HG03439 (cell line): ENCODE measurements at regions not wholly inside any gene's neighbourhood (a gene's known extent, or its start where the extent isn't known, plus 50 kb on each side); places are given as distances from the start of the nearest gene placed in this dataset.

ENCODE experiments used
- ATAC-seq: cut with Tn5 transposase; IDR thresholded peaks from one replicate; pipeline ENCODE4 v1.9.1; 2021; ENCODE audit warnings: mild to moderate bottlenecking, moderate library complexity; ENCODE audit not compliant: unreplicated experiment

DNA sequence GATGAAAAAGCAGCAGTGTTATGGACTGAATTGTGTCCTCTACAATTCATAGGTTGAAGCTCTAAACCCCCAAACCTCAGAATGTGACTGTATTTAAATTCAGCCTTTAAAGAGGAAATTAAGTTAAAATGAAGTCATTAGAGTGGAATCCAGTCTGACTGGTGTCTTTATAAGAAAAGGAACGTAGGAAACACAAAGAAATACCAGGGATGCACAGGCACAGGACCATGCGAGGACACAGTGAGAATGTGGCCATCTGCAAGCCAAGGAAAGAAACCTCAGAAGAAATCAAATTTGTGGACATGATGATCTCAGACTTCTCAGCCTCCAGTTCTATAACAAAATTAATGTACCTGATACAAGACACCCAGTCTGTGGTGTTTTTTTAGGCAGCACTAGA, 971.2 kb upstream of the CDH9 start:
- ATAC-seq, result no peak

DNA sequence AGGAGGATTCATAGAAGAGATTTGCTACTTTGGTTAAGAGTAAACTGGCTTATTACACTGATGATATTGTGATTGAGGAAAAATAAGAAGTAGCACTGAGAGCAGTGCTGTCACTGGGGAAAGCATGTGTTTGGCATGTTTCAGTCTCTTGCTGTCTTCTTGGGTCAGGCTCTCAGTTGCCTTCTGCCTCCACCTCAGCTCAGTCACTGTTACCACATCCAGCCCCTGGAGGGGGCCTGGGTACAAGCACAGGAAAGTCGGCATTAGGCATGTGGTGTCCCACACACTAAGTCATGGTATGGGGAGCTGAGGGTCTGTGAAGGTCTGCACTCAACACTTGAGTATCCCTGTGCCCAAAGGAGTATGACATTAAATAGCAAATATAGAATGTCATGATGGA, 958.3 kb upstream of the CDH9 start:
- ATAC-seq, result no peak

DNA sequence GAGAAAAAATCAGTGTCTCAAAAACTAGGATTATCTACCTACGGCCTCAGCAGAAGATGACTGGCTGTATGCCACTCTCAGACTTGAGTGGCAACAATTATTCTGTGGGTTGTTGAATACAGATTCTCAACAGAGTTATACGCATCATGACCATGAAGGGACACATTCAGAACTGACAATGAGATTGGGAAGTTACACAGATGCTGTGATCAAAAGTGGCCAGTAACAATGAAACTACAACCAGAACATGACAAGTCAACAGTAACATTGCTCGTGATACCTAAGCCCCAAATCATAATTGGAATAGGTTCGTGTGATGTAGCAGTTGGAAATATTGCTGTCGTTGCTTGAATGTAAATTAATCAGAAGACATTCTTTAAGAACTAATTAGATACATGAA, 957.5 kb upstream of the CDH9 start:
- ATAC-seq, result no peak

- ATAC-seq, result no peak
Measured at GRCh38 chr5:27978322-27978721, 939.9 kb upstream of the CDH9 start.

DNA sequence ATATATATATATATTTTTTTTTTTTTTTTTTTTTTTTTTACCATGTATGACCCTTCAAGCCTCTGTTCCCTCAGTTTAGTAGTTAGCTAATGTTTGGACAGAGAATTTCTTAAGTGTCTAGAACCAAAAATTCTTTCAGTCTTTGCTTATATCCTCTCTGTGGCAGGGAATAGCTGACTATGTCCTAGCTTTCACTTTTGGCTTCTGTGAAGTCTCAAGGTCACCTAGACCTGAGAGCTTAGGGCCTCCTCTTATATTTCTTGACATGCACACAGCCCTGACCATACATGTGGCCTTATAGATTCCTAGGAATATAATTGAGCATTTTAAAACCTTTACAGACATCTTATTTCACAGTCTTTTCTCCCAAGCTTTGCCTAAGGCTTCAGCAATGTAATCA, 930.8 kb upstream of the CDH9 start:
- ATAC-seq, result no peak

GRCh38 chr5:27963050-27963783, 924.8 kb upstream of the CDH9 start:
- no peak for ATAC-seq

- ATAC-seq, result no peak
Measured at GRCh38 chr5:27962198-27962597, 923.8 kb upstream of the CDH9 start.

DNA sequence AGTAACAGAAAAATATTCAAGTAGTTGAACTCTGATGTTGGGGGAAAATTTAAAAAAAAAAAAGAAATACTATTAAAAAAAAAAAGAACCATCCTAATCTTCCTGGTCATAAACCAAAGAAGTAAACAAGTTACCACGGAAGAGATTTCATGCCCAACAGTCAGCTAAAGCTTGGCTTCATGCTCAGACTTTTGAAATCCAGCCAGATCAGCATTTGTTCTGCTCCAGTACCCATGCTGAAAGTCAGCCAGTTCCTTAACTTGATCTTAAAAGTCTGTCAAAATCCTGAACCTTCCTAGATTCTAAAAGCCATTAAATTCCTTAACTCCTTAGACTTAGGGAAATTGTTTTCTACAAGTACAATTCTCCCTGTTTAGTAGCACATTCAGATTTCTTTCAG, 908.7 kb upstream of the CDH9 start:
- ATAC-seq, result no peak

DNA sequence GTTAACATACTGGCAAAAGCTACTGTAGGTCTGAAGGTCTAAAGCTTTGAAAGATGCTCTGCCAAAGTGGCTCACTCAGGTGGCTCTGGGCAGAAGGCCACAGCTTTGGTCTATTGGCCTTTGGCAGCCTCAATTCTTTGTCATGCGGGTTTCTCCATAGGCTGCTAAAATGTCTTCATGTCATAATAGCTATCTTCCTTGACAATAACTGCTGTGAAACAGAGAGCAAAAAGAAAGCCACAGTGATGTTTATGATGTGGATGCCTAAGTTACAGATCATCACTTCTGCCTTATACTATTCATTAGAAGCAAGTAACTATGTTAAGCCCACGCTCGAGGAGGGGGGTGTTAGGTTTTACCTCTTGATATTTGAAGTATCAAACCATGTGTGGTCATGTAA, 906.1 kb upstream of the CDH9 start:
- no peak for ATAC-seq

DNA sequence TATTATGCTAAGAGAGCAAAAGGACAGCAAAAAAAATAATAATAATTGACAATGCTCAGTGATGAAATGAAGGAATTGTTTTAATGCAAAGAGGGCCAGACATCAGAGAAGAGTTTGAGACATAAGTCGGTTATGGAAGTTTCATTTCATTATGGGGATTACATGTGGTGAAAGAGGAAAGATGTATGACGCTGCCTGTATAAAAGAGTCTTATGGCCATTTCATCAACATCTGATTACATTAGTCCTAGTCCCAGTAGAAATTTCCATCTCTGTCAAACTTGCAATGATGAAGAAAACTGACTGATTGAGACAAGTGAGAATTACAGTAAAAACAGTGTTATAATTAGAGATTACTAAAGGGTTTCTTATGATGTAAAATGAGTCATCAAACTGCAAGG, 900.6 kb upstream of the CDH9 start:
- no peak for ATAC-seq

- ATAC-seq, result no peak
Measured at GRCh38 chr5:27928060-27928459, 889.7 kb upstream of the CDH9 start.

DNA sequence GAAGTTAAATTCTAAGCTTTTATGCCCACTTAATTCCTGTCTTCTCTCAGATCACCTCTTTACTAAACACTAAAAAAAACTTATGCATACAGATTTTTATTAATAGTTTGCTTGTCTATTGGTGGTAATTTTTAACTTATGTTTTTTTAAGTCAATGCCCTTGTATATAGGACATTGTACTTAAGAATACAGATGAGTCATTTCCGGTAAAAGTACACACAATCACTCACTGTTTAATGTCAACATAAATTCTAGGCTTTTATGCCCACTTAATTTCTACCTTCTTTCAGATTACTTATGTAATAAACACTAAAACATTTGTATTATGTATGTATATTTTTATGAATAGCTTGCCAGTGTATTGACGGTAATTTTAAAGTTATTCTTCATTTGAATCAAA, 872.8 kb upstream of the CDH9 start:
- no peak for ATAC-seq

- ATAC-seq, result no peak
Measured at GRCh38 chr5:27908341-27908740, 870.0 kb upstream of the CDH9 start.

DNA sequence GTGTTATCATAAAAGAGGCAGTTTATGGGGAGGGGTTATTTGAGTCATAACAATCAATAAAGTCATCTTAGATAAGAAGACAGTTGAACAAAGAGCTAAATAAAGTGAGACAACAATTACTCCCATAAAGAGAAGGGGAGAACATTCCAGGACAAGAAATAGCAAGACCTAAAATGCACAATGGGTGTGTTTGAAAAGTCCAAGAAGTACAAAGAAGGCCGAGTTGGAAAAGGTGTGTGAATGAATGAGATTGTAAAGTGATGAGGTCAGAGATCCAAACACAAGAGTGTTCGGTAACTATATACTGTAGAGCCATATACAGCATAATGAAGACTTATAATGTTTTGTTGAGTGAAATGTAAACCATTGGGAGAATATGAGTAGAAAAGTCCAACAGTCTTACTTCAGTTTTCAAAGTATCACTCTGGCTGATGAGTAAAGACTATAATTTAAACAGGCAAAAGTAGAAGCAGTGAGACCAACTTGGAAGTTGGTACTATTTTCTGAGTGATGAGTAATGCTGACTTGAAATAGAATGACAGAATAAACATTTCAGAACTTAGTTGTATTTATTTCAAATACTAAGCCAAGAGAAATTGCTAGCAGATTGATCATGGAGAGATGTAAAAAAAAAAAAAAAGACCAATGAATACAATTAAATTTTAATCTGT, 868.7 kb upstream of the CDH9 start:
- ATAC-seq, result no peak

GRCh38 chr5:27906481-27906880, 868.1 kb upstream of the CDH9 start:
- ATAC-seq, result no peak

DNA sequence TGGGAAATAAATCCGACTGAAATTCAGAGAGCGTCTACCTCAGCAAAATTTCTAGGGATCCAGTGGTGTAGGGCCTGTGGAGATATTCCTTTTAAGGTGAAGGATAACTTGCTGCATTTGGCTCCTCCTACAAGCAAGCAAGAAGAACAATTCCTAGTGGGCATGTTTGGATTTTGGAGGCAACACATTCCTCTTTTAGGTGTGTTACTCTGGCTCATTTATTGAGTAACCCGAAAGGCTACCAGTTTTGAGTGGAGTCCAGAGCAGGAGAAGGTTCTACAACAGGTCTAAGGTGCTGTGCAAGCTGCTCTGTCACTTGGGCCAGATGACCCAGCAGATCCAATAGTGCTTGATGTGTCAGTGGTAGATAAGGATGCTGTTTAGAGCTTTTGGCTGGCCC, 862.4 kb upstream of the CDH9 start:
- ATAC-seq, result no peak

DNA sequence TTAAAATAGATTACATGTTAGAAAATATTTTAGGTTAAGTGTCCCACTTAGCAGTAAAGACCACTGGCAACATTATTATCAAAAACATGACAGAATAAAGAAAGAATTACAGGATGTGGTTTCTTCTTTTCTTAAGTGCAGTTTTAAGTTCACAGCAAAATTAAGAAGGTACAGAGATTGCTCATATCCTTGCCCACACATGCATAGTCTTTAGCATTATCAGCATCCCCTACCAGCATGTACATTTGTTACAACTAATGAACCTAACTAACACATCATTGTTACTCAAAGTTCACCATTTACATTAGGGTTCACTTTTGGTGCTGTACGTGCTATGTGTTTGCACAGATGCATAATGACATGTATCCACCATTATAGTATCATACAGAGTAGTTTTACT, 837.7 kb upstream of the CDH9 start:
- no peak for ATAC-seq

GRCh38 chr5:27875148-27875547, 836.8 kb upstream of the CDH9 start:
- ATAC-seq, result no peak

GRCh38 chr5:27868292-27868691, 829.9 kb upstream of the CDH9 start:
- no peak for ATAC-seq

DNA sequence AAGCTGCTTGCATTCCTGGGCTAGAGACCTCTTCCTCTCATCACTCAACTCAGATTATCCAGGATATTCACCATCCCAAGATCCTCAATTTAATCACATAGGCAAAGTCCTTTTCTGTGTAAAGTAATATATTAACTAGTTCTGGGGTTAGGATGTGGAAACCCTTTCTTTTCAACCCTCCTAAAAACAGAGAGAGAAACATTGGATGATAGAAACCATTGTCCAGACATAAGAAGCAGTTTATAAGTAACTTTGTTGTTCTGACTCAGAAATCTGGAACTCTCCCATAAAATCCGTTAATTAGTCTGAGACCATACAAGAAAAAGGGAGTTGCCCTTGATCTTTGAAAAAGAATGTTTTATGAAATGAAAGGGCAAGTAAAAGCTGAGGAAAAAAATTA, 817.1 kb upstream of the CDH9 start:
- no peak for ATAC-seq

DNA sequence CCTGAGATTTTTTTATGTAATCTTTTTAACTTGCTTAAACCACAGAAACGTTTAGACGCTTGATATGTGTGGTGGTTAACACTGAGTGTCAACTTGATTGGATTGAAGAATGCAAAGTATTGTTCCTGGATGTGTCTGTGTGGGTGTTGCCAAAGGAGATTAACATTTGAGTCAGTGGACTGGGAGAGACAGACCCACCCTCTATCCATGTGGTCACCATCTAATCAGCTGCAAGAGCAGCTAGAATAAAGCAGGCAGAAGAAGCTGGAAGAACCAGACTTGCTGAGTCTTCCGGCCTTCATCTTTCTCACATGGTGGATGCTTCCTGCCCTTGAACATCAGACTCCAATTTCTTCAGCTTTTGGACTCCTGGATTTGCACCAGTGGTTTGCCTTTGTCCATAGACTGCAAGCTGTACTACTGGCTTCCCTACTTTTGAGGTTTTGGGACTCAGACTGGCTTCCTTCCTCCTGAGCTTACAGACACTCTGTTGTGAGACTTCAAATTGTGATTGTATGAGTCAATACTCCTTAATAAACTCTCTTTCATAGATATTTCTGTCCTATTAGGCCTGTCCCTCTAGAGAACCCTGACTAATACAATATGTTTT, 816.0 kb upstream of the CDH9 start:
- ATAC-seq, result no peak

DNA sequence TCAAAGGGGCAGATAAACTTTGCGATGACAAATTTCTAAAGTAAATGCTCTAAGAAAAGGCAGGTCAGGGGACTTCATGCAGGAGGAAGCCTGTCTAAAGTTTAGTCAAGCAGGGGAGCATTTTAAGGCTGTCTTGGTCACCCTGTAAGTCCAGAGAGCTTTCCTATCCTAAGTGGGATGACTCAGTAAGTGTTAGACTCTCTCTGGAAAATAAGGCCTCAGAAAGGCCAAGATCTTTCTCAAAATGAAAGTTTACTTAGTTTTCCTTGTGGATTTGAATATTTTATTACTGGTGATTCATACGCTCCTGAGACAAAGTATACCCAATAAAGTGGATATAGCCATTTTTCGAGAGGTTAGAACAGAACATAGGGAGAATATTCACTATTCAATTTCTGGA, 806.9 kb upstream of the CDH9 start:
- no peak for ATAC-seq
